Activated CD4-positive, alpha-beta T cell treated with anti-CD3 and anti-CD28 coated beads, Interleukin-2, Interleukin-6, amounts not matched to agents 100 ng/mL and 50 ng/mL, durations not matched to agents 16 hours and 8 hours (primary cell): ENCODE measurements at regions not wholly inside any gene's neighbourhood (a gene's known extent, or its start where the extent isn't known, plus 50 kb on each side); places are given as distances from the start of the nearest gene placed in this dataset.

Experiments
- DNase-seq: peaks from one replicate; pipeline ENCODE4 v3.0.0-alpha.2; 2020

DNA sequence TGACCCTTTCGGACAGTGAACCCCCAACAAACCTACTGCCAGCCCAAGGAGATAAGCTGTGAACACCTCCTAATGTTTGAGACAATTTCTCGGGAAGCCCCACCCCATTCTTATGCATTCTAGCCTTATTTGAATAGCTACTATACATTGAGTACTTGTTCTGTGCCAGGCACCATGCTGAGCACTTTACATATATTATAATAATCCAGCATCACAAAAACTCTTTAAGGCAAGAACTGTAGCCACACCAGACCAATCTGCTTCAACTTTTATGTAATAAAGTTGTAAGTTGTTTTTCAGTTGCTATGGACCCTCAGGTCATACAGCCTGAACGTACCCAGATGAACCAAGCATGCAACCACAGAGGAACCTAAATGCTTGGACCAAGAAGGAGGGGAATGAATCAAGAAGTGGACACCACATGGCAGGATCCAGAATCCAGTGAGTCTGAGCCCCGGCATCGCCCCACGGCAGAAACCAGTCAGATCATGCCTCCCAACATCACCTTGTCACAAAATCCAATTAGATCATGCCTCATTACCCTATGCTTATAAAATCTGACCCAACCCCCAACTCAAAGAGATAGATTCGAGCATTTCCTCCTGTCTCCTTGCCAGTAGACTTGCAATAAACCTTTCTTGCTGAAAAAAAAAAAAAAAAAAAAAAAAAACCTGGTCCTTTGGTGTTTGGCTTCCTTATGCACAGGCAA lies 225.0 kb downstream of the QDPR start:
- no peak for DNase-seq

DNA sequence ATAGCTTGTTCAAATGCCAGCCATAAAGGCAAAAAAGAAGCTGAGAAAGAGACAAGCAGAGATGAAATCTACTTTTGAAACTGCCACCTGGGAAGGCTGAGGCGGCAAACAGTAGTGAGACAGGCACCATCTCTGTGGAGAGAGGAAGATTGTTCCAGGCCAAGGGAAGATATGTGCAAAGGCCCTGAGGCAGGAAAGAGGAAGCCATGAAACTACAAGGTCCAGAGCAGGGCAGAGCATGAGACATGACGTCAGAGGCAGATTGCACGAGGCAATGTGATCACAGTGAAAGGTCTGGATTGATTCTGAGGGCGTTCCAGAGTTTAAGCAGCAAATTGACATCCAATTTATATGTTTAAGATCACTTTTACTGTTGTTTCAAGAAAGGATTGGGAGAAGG lies 226.1 kb downstream of the QDPR start:
- DNase-seq = no peak

DNA sequence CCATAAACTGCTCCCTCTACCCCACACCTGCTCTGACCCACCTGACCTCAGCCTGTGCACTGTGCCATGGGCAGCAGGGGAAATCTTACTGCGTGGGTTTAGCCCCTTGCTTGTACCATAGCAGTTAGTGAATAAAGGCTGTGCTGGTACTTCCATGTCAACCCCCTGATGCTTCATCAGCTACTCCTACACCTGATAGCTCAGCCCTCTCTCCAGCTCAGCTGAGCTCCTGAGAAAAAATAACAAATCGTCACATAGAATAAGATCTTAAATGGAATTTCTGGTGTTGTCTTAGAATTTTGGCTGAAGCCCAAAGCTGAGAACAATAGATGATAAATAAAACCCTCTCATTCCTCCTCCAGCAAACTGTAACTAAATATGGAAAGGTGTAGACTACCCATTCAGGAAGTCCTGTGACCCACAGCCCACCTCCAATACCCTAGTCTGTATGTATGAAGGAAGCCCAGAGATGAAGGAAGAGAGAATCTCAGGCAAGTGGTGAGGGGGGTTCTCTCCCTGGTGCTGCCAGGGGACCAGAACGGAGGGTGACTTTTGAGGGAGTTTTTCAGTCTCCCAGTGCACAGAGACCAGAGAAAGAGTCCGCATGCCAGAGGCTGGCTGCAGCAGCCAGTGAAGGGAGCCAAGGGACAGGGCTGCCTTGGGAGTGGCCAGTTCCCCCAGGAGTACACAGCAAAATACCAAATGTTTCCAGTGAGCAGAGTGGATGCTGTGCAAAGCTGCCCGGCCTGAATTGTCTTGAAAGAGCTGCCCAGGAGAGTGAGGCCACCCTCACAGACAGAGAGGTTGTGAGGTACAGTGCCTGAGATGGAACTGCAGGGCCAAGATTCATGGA lies 227.3 kb downstream of the QDPR start:
- no peak for DNase-seq

DNA sequence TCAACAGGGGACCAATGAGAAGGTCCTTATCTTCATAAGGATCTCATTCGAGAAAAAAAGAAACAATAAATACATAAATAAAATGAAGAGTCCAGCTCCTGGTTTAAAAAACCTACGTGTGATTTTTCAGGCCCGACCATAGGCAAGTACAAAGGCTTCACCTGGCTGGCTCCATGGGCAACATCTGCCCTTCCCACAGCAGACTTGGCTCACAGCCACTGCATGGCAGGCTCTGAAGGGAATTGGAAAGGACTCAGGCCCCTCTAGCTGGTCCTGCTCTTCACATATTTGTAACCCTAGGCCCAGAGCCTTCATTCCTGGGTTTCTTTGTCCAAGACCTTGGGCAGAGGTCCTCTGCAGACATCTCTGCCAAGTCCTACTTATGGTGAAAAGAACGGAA lies 228.1 kb downstream of the QDPR start:
- DNase-seq = no peak

DNA sequence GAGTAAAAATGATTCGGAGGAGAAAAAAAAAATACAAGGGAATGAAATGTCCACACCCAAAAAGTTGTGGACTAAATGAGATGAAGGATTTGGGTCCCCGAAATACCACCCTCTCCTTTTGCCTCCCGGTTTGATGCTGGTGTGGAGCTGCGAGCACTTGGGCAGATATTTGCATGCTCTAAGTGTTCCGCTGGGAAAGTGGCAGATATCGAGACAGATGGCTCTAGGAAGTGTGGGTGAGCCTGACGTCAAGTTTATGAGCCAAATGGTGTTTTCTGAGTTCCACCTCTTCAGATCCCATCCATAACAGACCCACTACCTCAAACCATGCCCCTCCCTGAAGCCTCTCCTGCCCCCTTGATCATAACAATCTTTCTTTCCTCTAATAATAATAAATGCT lies 228.6 kb downstream of the QDPR start:
- no peak for DNase-seq

DNA sequence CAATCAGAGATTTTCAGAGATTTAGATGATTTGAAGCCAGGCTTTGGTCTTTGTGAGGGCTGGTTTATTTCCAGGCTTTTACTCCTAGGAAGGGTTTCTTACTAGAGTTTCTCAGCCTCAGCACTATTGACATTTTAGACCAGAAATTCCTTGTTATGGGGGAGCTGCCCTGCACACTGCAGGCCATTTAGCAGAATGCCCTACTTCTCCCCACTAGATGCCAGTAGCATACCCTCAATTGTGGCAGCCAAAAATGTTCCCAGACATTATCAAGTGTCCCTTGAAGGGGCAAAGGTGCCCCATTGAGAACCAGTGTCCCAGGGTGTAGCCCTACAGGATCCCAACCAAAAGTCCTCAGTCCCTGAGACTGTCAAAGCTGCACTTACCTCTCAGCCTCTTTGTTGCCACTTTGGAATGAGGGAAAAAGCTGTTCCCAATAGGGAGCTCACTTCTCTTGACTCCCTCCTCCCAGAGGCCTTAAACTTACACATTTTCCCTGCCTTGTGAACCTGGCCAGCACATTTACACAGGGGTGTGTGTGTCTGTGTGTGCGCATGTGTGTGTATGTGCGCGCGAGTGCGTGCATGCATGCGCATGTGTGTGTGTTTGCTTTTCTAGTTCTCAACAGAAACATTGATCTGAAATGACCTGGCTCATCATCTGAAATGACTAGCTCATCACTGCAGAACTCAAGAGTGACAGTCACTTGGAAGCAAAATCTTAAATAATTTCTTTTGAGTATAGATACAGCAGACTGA lies 231.4 kb downstream of the QDPR start:
- no peak for DNase-seq

DNA sequence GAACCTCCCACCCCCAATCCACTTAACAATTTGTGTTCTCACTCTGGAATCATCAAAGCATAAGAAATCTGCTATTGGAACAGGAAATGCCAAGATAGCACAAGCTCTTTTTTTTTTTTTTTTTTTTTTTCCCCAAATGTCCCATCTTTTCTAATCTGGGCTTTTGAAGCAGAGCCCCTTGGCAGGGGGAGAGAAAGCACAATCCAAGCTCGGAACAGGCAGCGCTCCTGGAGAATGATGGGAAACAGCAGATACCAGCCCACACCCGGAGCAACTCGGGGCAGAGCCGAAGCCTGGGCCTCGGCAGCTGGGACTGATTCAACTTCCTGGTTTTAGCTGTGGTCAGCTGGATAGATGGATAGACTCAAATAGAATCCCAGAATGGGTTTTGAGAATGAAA lies 235.1 kb downstream of the QDPR start:
- DNase-seq = no peak

DNA sequence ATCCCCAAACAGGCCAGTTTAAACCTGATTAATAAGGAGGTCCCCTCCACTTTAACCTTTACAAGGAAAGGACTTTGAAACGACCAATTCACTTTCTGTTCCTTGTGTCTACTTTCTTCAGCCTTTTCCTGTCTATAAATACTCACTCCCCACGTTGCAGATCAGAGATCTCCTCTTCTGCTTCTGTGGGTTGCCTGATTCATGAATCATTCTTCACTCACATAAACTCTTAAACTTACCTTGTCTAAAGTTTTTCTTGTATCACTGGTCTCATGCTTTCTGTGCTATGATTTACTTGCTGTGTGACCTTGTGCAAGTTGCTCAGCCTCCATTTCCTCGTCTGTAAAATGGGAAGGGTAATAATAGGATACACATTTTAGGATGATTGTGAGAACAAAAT lies 236.1 kb downstream of the QDPR start:
- no peak for DNase-seq

DNA sequence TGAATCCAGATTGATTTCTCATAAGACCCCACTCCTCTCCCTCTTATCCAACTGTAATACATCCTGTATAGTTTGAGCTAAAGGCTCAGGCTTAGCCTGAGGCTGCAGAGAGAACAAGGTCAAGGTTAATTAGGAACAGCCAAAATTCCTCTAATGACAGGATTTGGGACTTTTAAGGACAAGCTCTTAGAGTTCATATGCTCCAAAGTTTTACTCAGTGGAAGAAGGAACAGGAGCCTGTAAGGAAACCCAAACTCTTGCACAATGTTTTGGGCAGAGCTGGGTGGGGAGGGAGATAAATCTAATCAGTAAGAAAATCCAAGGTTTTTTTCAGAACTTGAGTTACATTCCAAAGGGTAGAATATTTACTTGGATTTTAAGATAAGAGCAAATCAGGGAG lies 238.8 kb downstream of the QDPR start:
- DNase-seq = no peak

DNA sequence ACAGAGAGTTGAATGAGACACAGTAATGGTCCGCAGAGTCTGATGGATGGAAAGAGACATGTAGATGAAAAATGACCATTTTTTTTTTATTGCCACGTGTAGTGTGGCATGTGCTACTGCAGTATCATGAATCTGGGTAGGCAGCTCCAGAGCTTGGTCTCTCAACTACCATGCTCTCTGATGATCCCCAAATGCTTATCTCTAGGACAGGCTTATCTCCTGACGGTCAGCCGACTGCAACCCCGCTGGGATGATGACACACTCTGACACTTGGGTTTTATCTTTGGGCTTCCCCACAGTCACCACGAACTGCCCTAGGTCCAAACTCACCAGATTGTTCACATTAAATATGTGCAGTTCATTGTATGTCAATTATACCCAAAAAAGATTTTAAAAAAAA lies 239.7 kb downstream of the QDPR start:
- no peak for DNase-seq

DNA sequence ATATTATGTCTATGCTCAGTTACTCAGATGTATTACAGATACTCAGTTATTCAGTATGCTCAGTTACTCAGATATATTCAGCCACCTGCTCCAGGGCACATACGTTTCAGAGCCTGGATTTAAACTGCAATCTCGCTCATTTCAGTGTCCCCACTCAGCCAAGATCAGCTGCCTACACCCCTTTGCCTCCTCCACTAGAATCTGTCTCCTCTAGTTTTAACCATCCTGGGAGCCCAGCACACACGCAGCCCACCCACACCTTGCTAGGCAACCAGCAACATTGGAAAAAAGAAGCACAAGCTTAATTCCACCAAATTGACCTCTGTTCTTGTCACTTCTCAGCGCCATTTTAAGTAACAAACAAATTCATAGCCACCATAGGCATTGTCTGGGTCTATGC lies 246.2 kb downstream of the QDPR start:
- no peak for DNase-seq

DNA sequence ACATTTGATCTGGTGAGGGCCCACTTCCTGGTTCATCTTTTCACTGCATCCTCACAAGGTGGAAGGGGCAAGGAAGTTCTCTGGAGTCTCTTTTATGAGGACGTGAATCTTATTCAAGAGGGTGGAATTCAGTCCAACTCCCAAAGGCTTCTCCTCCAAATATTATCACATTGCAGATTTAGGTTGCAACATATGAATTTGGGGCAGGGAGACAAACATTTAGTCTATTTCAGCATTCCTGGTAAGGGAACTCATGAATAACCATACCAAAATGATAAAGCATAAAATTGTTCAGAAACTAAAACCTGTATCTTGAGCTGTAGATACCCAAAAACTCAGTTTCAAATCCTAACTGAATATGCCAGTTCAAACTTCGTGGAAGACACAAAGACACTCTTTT lies 246.8 kb downstream of the QDPR start:
- DNase-seq = no peak

DNA sequence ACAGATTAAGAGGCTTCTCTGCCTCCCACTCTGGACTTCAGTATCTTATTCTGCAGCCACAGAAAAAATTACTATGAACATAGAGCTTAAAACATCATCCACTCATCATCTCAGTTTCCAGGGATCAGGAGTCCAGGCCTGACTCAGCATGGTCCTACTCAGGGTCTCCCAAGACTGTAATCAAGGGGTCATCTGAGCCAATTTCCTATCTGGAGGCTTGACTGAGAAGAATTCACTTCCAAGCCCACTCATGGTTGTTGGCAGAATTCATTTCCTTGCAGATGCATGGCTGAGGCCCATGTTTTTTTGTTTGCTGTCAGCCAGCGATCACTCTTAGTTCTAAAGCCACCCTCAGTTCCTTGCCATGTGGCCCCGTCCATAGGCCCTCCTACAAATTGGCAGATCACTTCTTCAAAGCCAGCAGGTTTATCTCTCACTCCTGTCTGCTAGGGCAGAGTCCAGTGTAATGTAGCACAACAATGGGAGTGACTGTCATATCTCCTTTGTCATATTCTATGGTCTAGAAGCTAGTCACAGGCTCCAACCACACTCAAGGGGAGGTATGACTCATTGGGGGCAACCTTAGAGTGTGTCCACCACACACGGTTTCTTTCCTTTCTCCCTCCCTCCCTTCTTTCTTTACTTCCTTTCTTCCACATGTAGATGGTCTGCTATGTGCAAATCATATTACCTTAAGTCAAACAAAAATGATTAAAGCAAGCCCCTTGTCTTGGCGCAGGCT lies 251.6 kb downstream of the QDPR start:
- peak; percentile 7 for DNase-seq

DNA sequence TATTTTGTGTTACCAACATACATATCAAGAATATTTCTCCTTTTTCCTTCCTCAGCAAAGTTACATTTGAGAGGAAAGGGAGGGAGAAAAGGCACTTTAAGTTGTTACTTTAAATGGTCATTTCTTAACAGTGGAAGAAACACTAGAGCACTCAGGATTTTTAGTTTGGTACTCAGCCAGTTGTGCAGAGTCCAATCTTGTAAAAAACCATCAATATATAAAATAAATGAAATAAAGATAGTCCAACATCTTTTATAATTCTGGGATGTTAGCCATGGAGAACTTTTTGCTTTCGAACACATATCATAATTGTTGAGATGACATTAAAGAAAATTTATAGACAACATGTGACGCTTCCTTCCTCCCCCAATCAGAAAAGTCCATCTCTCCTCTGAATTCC lies 253.8 kb downstream of the QDPR start:
- no peak for DNase-seq

DNA sequence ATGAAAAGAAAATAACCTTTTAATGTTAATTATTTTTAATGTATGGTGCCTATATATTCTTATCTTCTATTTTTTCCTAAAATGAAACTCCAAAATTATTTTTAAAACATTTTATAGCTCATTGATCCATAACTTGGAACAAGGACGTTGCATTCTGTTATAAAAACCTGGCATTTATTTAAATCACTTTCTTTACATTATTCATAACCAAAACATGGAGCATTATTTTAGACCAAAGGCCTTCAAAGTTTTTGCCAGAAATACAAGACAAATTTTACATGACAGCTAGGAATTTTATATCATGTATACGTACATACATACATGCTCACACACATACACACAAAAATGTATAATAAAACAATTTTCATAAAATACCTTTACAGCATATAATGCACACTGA lies 259.8 kb downstream of the QDPR start:
- no peak for DNase-seq

DNA sequence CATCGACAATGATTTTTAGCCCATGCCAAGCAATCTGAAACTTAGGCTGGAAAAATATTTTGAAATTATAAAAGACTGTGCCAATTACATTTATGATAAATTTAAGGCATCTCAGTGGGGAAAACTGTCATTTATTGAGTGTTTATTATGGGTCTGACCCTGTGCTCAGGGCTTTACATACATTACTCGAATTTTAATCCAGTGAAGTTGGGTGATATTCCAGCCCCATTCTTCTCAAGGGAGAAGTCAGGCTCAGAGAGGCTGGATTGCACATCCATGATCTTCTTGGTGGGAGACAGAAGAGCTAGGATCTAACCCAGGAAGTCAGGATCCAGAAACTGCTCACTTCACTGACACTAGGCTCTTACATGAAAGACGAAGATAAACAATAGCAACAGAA lies 260.8 kb downstream of the QDPR start:
- DNase-seq = no peak

DNA sequence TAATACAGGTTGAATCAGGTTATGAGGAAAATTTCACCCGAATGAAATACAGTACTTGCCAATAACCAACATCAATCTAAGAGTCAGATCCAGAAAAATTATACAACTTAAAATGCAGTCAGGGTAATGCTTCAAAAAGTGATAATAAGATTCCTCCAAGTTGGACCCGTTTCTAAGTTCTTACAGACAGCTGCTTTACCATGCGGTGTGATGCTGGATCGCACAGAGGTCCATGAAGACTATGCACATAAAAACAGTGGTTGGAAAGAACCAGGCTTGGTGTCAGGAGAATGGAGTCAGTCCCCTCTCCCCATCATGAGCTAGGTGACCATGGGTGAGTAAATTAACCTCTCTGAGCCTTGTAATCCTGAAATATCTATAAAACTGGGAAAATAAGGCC lies 261.3 kb downstream of the QDPR start:
- no peak for DNase-seq

DNA sequence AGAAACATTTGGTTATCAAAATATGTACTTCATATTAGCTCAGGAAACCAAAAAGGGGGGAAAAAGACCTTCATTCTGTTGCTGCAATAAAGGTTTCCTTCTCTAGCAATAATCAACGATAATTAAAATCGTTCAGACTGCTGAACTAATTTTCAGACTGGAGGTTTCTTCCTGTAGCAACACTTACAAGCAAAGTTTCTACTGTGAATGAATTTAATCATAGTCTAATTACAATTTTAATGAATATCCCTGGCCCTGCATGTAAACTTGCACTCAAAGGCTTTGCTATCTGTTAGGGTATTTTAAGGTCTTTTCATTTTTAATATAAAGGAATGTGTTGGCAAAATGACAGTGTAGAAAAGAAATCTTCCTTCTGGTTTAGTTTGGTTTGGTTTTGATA lies 265.2 kb downstream of the QDPR start:
- DNase-seq = no peak

DNA sequence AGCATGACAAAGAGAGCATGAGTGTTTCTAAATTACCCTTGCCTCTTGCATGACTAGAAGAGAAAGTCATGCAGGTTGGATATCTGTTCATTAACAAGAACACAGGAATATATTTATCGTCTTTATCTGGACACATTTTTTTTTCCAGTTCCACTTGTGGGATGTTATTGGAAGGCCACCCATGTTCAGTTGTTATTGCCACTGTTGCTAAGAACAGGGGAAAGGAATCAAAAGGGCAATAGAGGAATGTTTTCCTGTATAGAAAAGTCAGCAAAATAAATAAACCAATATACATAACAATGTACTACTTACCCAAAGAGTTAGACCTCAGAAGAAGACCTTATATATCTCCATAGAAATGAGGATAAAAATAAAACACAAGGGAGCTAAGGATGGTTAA lies 270.1 kb downstream of the QDPR start:
- DNase-seq = no peak

DNA sequence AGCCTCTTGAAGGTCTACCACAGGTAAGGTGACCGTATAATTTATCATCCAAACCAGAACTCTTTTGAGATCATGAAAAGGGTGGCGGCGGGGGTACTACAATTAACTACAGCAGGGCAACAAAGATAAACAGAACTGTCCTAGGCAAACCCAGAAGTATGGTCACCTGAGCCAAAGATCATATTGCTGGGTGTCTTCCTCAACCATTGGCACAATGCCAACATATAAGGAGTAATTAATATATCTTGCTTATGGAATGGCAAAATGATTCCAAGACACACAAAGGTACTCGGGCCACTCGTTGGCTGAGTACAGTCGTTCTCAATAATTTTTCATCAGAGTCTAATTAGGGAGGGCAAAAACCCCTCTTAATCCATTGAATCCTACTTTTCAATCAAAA lies 273.3 kb downstream of the QDPR start:
- no peak for DNase-seq

DNA sequence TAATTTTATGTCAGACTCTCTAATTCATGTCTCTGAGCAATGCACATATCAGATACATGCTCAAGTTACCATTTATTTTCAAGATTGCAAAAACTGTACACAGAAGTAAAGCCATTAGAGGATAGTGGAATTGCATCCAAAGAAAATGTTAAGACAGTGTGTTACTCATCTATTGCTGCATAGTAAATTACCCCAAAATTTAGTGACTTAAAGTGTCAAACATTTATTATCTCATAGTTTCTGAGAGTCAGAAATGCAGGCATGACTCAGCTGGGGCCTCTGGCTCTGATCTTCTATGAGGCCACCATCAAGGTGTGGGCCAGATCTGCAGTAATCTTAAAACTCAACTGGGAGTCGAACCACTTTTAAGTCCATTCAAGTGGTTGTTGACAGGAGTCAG lies 275.2 kb downstream of the QDPR start:
- DNase-seq = no peak

DNA sequence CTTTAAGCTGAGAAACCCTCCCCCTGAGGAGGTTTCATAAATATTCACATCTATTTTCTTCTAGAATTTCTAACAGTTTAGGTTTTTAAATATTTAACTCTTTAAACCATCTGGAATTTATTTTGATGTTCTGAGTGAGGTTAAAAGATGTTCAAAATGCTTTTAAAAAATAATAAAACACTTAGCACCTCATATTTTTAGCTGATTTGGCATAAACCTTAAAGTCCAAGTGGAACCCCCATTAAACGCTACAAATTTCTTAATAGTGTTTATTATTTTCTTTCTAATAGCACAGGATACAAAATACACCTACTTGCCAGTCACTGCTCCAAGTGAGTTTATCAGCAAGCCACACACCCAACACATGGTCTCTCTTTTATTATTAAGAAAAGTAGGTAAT lies 277.2 kb downstream of the QDPR start:
- DNase-seq = no peak

DNA sequence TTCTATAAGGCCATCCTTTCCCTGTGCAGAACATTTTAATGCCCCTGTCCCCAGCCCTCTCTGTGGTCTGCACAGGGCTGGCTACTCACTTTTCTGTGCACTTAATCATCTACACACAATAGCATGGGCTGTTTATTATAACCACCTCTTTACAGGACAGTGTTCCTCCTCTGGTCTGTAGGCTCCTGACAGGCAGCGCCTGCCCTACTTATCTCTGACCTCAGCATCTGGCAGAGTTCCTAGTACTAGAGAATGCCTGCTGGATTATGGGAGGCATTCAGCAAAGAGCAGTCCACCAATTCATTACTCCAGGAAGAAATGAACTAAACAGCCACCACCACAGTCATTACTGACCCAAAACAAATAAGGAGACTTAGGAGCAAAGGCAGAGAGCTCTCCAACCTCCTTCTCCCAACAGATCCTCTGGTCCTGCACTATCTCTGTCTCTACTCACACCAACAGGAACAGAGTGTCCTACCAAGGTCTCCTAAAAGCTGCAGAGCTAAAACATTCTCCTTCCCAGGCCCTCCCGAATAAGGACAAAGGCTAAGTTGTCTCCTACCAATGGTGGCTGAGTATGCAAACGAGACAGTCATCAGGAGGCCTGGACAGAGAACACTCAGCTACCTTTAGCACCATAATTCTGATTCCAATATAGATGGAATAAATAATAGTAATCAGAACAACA lies 279.2 kb downstream of the QDPR start:
- no peak for DNase-seq
